ENCODE measurements at regions not wholly inside any gene's neighbourhood (a gene's known extent, or its start where the extent isn't known, plus 50 kb on each side); places are given as distances from the start of the nearest gene placed in this dataset.

GRCh38 chr9:90460220-90460619 lies 182.4 kb downstream of the DIRAS2 start:
- H3K27me3 Mint-ChIP-seq (ENCODE audit: low read depth in 3 of 3), result peaks cover 2 to 10% (median 4%) of the 10 kb centered on the region in 3 donors
- WGBS (ENCODE audit: insufficient coverage), result 60% methylated on average over 4 of the region's 7 CpGs
- intact Hi-C loops (cut with micrococcal nuclease), result no loop called here

GRCh38 chr9:90464978-90465377 lies 177.6 kb downstream of the DIRAS2 start:
- H3K4me1 Mint-ChIP-seq, result no peaks in the 10 kb centered on the region
- H3K9me3 ChIP-seq (replicated peaks in 1 of 2; ENCODE audit: control insufficient read depth in 1 of 2, insufficient read depth in 1 of 2, low read length in 2 of 2), result no peaks in the 10 kb centered on the region
- TF ChIP-seq CTCF (IDR thresholded peaks at IDR 0.05), result no peak
- no peak overlapping the region for H3K4me2 ChIP-seq (replicated peaks; ENCODE audit: extremely low read depth, low read length, poor library complexity, severe bottlenecking)
- H4K20me1 ChIP-seq (ENCODE audit: insufficient read depth, low read length), result no peaks in the 10 kb centered on the region
- WGBS (ENCODE audit: insufficient coverage), result no CpG with 5 or more reads among the region's 2 CpGs
- no peaks in the 10 kb centered on the region for H3K4me1 ChIP-seq (ENCODE audit: control insufficient read depth in 1 of 2, insufficient read depth in 2 of 2, low read length in 2 of 2)
- no peak overlapping the region for H2AFZ ChIP-seq (ENCODE audit: insufficient read depth, low read depth, low read length, poor library complexity, severe bottlenecking)
- no peaks in the 10 kb centered on the region for H3K36me3 ChIP-seq (replicated peaks in 1 of 2; ENCODE audit: control insufficient read depth in 1 of 2, insufficient read depth in 2 of 2, low read length in 2 of 2)
- no peak overlapping the region for H3K9ac ChIP-seq (ENCODE audit: insufficient read depth, low read length, poor library complexity, severe bottlenecking)
- no peak overlapping the region for H3K27ac ChIP-seq (ENCODE audit: low read depth in 1 of 2, low read length in 2 of 2)
- no peak for DNase-seq
- no peaks in the 10 kb centered on the region for H3K79me2 ChIP-seq (ENCODE audit: insufficient read depth, low read length)
- H3K4me3 Mint-ChIP-seq, result no peak overlapping the region
- H3K9me3 Mint-ChIP-seq, result peaks cover 0 to 10% (median 3%) of the 10 kb centered on the region in 7 donors
- no peak overlapping the region for H3K27ac Mint-ChIP-seq
- intact Hi-C loops (cut with micrococcal nuclease), result no loop called here
- no peaks in the 10 kb centered on the region for H3K36me3 Mint-ChIP-seq
- peaks cover 3 to 11% (median 5%) of the 10 kb centered on the region in 3 donors for H3K27me3 Mint-ChIP-seq (ENCODE audit: low read depth in 3 of 3)
- no peaks in the 10 kb centered on the region for H3K27me3 ChIP-seq (ENCODE audit: control insufficient read depth in 2 of 2, insufficient read depth in 2 of 2, low read length in 2 of 2)
- no peak overlapping the region for H3K4me3 ChIP-seq (replicated peaks in 1 of 3; ENCODE audit: low read depth in 2 of 3, low read length in 3 of 3)

More at GRCh38 chr9:90460220-90460619, 182.4 kb downstream of the DIRAS2 start:
- Mint-ChIP-seq H3K9me3 (peaks cover 0 to 20% (median 3%) of the 10 kb centered on the region in 7 donors), H3K4me1 (no peaks in the 10 kb centered on the region), H3K36me3 (no peaks in the 10 kb centered on the region), H3K4me3 (no peak overlapping the region), H3K27ac (no peak overlapping the region)
- Histone ChIP-seq H3K36me3 (replicated peaks in 1 of 2; ENCODE audit: control insufficient read depth in 1 of 2, insufficient read depth in 2 of 2, low read length in 2 of 2) (no peaks in the 10 kb centered on the region), H3K4me3 (replicated peaks in 1 of 3; ENCODE audit: low read depth in 2 of 3, low read length in 3 of 3) (no peak overlapping the region), H3K79me2 (ENCODE audit: insufficient read depth, low read length) (no peaks in the 10 kb centered on the region), H2AFZ (ENCODE audit: insufficient read depth, low read depth, low read length, poor library complexity, severe bottlenecking) (no peak overlapping the region), H3K4me1 (ENCODE audit: control insufficient read depth in 1 of 2, insufficient read depth in 2 of 2, low read length in 2 of 2) (no peaks in the 10 kb centered on the region), H3K9ac (ENCODE audit: insufficient read depth, low read length, poor library complexity, severe bottlenecking) (no peak overlapping the region), H3K27me3 (ENCODE audit: control insufficient read depth in 2 of 2, insufficient read depth in 2 of 2, low read length in 2 of 2) (no peaks in the 10 kb centered on the region), H3K9me3 (replicated peaks in 1 of 2; ENCODE audit: control insufficient read depth in 1 of 2, insufficient read depth in 1 of 2, low read length in 2 of 2) (no peaks in the 10 kb centered on the region), H4K20me1 (ENCODE audit: insufficient read depth, low read length) (no peaks in the 10 kb centered on the region), H3K27ac (ENCODE audit: low read depth in 1 of 2, low read length in 2 of 2) (no peak overlapping the region), H3K4me2 (replicated peaks; ENCODE audit: extremely low read depth, low read length, poor library complexity, severe bottlenecking) (no peak overlapping the region)
- no peak for TF ChIP-seq CTCF (IDR thresholded peaks at IDR 0.05)
- DNase-seq, result no peak
